Neural cell (in vitro differentiated cells): ENCODE measurements at regions not wholly inside any gene's neighbourhood (a gene's known extent, or its start where the extent isn't known, plus 50 kb on each side); places are given as distances from the start of the nearest gene placed in this dataset.

ENCODE experiments used
- RAD21 ChIP-seq: fragments of 450-650 bp; conservative IDR thresholded peaks from 2 replicates; pipeline ENCODE4 v1.6.1; 2014; ENCODE audit warnings: antibody characterized with exemption, mild to moderate bottlenecking, moderate library complexity
- REST ChIP-seq: IDR thresholded peaks from 2 replicates; pipeline ENCODE4 v1.6.1; 2012; ENCODE audit warnings: borderline replicate concordance
- SMC3 ChIP-seq: fragments of 450-650 bp; conservative IDR thresholded peaks from 2 replicates; pipeline ENCODE4 v1.6.1; 2014; ENCODE audit warnings: antibody characterized with exemption, mild to moderate bottlenecking, moderate library complexity; ENCODE audit not compliant: poor library complexity
- TAF1 ChIP-seq: IDR thresholded peaks from 2 replicates; pipeline ENCODE4 v1.6.1; 2012; ENCODE audit warnings: low read depth
- TF ChIP-seq, protein P1 (sequence below): fragments of 450-650 bp; IDR thresholded peaks from 2 replicates; pipeline ENCODE4 v1.5.1; 2014; ENCODE audit warnings: antibody characterized with exemption, mild to moderate bottlenecking, moderate library complexity; ENCODE audit not compliant: poor library complexity, severe bottlenecking

GRCh38 chr13:50382951-50383350 lies 367.7 kb downstream of the KCNRG start:
- TF ChIP-seq, protein P1, sequence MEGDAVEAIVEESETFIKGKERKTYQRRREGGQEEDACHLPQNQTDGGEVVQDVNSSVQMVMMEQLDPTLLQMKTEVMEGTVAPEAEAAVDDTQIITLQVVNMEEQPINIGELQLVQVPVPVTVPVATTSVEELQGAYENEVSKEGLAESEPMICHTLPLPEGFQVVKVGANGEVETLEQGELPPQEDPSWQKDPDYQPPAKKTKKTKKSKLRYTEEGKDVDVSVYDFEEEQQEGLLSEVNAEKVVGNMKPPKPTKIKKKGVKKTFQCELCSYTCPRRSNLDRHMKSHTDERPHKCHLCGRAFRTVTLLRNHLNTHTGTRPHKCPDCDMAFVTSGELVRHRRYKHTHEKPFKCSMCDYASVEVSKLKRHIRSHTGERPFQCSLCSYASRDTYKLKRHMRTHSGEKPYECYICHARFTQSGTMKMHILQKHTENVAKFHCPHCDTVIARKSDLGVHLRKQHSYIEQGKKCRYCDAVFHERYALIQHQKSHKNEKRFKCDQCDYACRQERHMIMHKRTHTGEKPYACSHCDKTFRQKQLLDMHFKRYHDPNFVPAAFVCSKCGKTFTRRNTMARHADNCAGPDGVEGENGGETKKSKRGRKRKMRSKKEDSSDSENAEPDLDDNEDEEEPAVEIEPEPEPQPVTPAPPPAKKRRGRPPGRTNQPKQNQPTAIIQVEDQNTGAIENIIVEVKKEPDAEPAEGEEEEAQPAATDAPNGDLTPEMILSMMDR, result no peak
- TF ChIP-seq REST (no peak), SMC3 (no peak), TAF1 (no peak), RAD21 (no peak)
